OCI-LY7 (cell line): ENCODE measurements at regions not wholly inside any gene's neighbourhood (a gene's known extent, or its start where the extent isn't known, plus 50 kb on each side); places are given as distances from the start of the nearest gene placed in this dataset.

Experiments used
- BruUV-seq: library from RNA; stranded (reverse); fragments of 400-500 nt; replicated peaks from 2 replicates; lab custom pipeline; 2021; lab: Mats Ljungman, UMichigan
- CTCF ChIA-PET: fragments of 300-600 bp; sonication (Branson Sonifier 250); formaldehyde crosslinking; loops from one replicate; lab custom pipeline; 2022; ENCODE audit warnings: antibody characterized with exemption; ENCODE audit not compliant: unreplicated experiment; lab: Charles Lee
- POLR2A ChIA-PET: fragments of 300-600 bp; sonication (Branson Sonifier 250); formaldehyde crosslinking; loops from one replicate; lab custom pipeline; 2022; ENCODE audit warnings: antibody characterized with exemption; lab: Charles Lee
- DNase-seq: peaks from one replicate; pipeline ENCODE4 v3.0.0-alpha.2; 2015; ENCODE audit warnings: low spot score
- H2AFZ ChIP-seq: fragments of 200-600 bp; sonication (generic), shearing (Covaris generic); 2 replicates; pipeline ENCODE4 v1.6.1; 2014; ENCODE audit warnings: mild to moderate bottlenecking, antibody characterized with exemption, low read length, moderate library complexity
- H3K27ac ChIP-seq: fragments of 200-600 bp; sonication (generic); 2 replicates; pipeline ENCODE4 v1.5.1; 2014; ENCODE audit warnings: mixed run types, low read depth, mild to moderate bottlenecking, moderate library complexity, low read length, inconsistent platforms; ENCODE audit not compliant: poor library complexity, severe bottlenecking
- H3K36me3 ChIP-seq: fragments of 200-600 bp; sonication (generic); 2 replicates; pipeline ENCODE4 v1.6.1; 2014; ENCODE audit warnings: mild to moderate bottlenecking, antibody characterized with exemption, low read length, moderate library complexity, mixed read lengths; ENCODE audit not compliant: insufficient read depth
- H3K4me1 ChIP-seq: fragments of 200-600 bp; sonication (generic); 2 replicates; pipeline ENCODE4 v1.5.1; 2014; ENCODE audit warnings: mild to moderate bottlenecking, low read length; ENCODE audit not compliant: insufficient read depth, poor library complexity, severe bottlenecking
- H3K4me2 ChIP-seq: fragments of 200-600 bp; sonication (generic); 2 replicates; pipeline ENCODE4 v1.6.1; 2014; ENCODE audit warnings: mild to moderate bottlenecking, low read length
- H3K4me3 ChIP-seq: fragments of 200-600 bp; sonication (generic); 2 replicates; pipeline ENCODE4 v1.5.1; 2014; ENCODE audit warnings: mild to moderate bottlenecking, low read depth, low read length; ENCODE audit not compliant: poor library complexity, severe bottlenecking
- H3K79me2 ChIP-seq: fragments of 200-600 bp; sonication (generic); 2 replicates; pipeline ENCODE4 v1.6.1; 2016; ENCODE audit warnings: low read depth, mild to moderate bottlenecking, low read length, moderate library complexity, mixed read lengths; ENCODE audit not compliant: insufficient read depth
- H3K9me2 ChIP-seq: fragments of 200-600 bp; sonication (generic); 2 replicates; pipeline ENCODE4 v1.6.1; 2016; ENCODE audit warnings: mild to moderate bottlenecking, low read length, mixed read lengths; ENCODE audit not compliant: insufficient read depth
- H3K9me3 ChIP-seq: fragments of 200-600 bp; sonication (generic); 2 replicates; pipeline ENCODE4 v1.6.1; 2014; ENCODE audit warnings: mild to moderate bottlenecking, mixed run types, low read length, mixed read lengths
- H4K20me1 ChIP-seq: fragments of 200-600 bp; sonication (generic); 2 replicates; pipeline ENCODE4 v1.6.1; 2014; ENCODE audit warnings: mild to moderate bottlenecking, antibody characterized with exemption, low read length, moderate library complexity, mixed read lengths; ENCODE audit not compliant: insufficient read depth
- EZH2phosphoT487 ChIP-seq: fragments of 200-600 bp; sonication (generic); IDR thresholded peaks from 2 replicates; pipeline ENCODE4 v1.6.1; 2018; ENCODE audit warnings: low read depth, borderline replicate concordance, mild to moderate bottlenecking, mixed run types, antibody characterized with exemption, low read length, moderate library complexity, mixed read lengths
- intact Hi-C: fragments of 100-400 bp; cut with micrococcal nuclease; formaldehyde crosslinking; loops from one replicate; pipeline ENCODE4 v1.10.0; 2022; ENCODE audit not compliant: unreplicated experiment
- TF ChIP-seq, protein P1 (sequence below): fragments of 200-600 bp; sonication (generic); conservative IDR thresholded peaks from 2 replicates; pipeline ENCODE4 v1.5.1; 2014; ENCODE audit warnings: mild to moderate bottlenecking, antibody characterized with exemption, low read length, moderate library complexity, mixed read lengths

GRCh38 chr9:129455151-129455995 lies 165.5 kb downstream of the C9orf50 start:
- DNase-seq = no peak
- no peaks in the 10 kb centered on the region for H3K9me3 ChIP-seq
- H2AFZ ChIP-seq = no peak overlapping the region
- H3K4me3 ChIP-seq = no peak overlapping the region
- H3K4me1 ChIP-seq = peaks cover 20% of the 10 kb centered on the region
- no peaks in the 10 kb centered on the region for H4K20me1 ChIP-seq
- H3K27ac ChIP-seq = no peak overlapping the region
- no peaks in the 10 kb centered on the region for H3K79me2 ChIP-seq
- TF ChIP-seq, protein P1, sequence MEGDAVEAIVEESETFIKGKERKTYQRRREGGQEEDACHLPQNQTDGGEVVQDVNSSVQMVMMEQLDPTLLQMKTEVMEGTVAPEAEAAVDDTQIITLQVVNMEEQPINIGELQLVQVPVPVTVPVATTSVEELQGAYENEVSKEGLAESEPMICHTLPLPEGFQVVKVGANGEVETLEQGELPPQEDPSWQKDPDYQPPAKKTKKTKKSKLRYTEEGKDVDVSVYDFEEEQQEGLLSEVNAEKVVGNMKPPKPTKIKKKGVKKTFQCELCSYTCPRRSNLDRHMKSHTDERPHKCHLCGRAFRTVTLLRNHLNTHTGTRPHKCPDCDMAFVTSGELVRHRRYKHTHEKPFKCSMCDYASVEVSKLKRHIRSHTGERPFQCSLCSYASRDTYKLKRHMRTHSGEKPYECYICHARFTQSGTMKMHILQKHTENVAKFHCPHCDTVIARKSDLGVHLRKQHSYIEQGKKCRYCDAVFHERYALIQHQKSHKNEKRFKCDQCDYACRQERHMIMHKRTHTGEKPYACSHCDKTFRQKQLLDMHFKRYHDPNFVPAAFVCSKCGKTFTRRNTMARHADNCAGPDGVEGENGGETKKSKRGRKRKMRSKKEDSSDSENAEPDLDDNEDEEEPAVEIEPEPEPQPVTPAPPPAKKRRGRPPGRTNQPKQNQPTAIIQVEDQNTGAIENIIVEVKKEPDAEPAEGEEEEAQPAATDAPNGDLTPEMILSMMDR = no peak
- no peak for TF ChIP-seq EZH2phosphoT487
- no TSS peak for BruUV-seq
- H3K9me2 ChIP-seq = no peaks in the 10 kb centered on the region
- ChIA-PET POLR2A (no interaction called here), CTCF (no interaction called here)
- H3K4me2 ChIP-seq = no peak overlapping the region
- H3K36me3 ChIP-seq = no peaks in the 10 kb centered on the region
- intact Hi-C loops = no loop called here

GRCh38 chr9:129454467-129455067 lies 166.3 kb downstream of the C9orf50 start:
- Histone ChIP-seq H4K20me1 (no peaks in the 10 kb centered on the region), H3K9me3 (no peaks in the 10 kb centered on the region), H2AFZ (no peak overlapping the region), H3K4me1 (peaks cover 15% of the 10 kb centered on the region), H3K9me2 (no peaks in the 10 kb centered on the region), H3K4me2 (no peak overlapping the region), H3K27ac (no peak overlapping the region), H3K36me3 (no peaks in the 10 kb centered on the region), H3K79me2 (no peaks in the 10 kb centered on the region), H3K4me3 (no peak overlapping the region)
- CTCF ChIA-PET = no interaction called here
- no peak for TF ChIP-seq EZH2phosphoT487
- TF ChIP-seq, protein P1 = no peak
- BruUV-seq = no TSS peak
- intact Hi-C loops = no loop called here
- POLR2A ChIA-PET = no interaction called here
- DNase-seq = no peak

DNA sequence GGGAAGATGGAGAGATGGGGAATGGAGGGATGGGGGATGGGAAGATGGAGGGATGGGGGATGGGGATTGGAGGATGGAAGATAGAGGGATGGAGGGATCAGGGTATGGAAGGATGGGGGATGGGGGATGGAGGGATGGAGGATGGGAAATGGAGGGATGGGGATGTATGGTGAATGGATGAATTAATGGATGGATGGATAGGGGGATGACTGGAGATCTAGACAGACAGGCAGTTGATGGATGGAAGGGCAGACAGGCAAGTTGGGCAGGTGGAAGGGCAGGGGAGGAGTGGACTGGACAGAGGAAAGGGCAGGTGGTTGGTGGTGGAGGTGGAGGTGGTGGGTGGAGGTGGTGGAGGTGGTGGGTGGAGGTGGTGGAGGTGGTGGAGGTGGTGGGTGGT lies 167.2 kb downstream of the C9orf50 start:
- no peaks in the 10 kb centered on the region for H3K9me3 ChIP-seq
- H3K9me2 ChIP-seq = no peaks in the 10 kb centered on the region
- H3K4me1 ChIP-seq = peaks cover 7% of the 10 kb centered on the region
- H3K27ac ChIP-seq = no peak overlapping the region
- ChIA-PET CTCF (no interaction called here), POLR2A (no interaction called here)
- H4K20me1 ChIP-seq = no peaks in the 10 kb centered on the region
- intact Hi-C loops = no loop called here
- TF ChIP-seq EZH2phosphoT487 = no peak
- TF ChIP-seq, protein P1 = no peak
- no peaks in the 10 kb centered on the region for H3K36me3 ChIP-seq
- no peak overlapping the region for H2AFZ ChIP-seq
- H3K4me3 ChIP-seq = no peak overlapping the region
- no peak for DNase-seq
- H3K79me2 ChIP-seq = no peaks in the 10 kb centered on the region
- BruUV-seq = no TSS peak
- no peak overlapping the region for H3K4me2 ChIP-seq
